Hematopoietic multipotent progenitor cell treated with erythropoietin and hydrocortisone succinate and interleukin-3 and kit ligand, for 8 days (in vitro differentiated cells): ENCODE measurements at regions not wholly inside any gene's neighbourhood (a gene's known extent, or its start where the extent isn't known, plus 50 kb on each side); places are given as distances from the start of the nearest gene placed in this dataset.

Experiments
- DNase-seq: peaks from one replicate; pipeline ENCODE4 v3.0.0-alpha.2; 2015

GRCh38 chr15:31456354-31457060 is 129.9 kb downstream of the KLF13 start:
- DNase-seq, result no peak

GRCh38 chr15:31457161-31457560 is 130.5 kb downstream of the KLF13 start:
- no peak for DNase-seq

- no peak for DNase-seq
These were observed 131.2 kb downstream of the KLF13 start for GRCh38 chr15:31457631-31458526.

- no peak for DNase-seq
These were observed 132.2 kb downstream of the KLF13 start for GRCh38 chr15:31458596-31459399.

GRCh38 chr15:31459400-31459748 is 132.7 kb downstream of the KLF13 start:
- no peak for DNase-seq

- no peak for DNase-seq
These were observed 134.7 kb downstream of the KLF13 start for GRCh38 chr15:31461375-31461774.

GRCh38 chr15:31461911-31462480 is 135.4 kb downstream of the KLF13 start:
- no peak for DNase-seq

- no peak for DNase-seq
These were observed 137.0 kb downstream of the KLF13 start for GRCh38 chr15:31463521-31464102.

- DNase-seq, result no peak
These were observed 137.8 kb downstream of the KLF13 start for GRCh38 chr15:31464216-31465082.

- no peak for DNase-seq
These were observed 138.7 kb downstream of the KLF13 start for GRCh38 chr15:31465083-31465955.

- no peak for DNase-seq
These were observed 140.7 kb downstream of the KLF13 start for GRCh38 chr15:31467361-31467760.

- DNase-seq, result no peak
These were observed 142.5 kb downstream of the KLF13 start for GRCh38 chr15:31468911-31469785.

GRCh38 chr15:31469786-31470525 is 143.3 kb downstream of the KLF13 start:
- DNase-seq, result no peak

GRCh38 chr15:31470756-31471155 is 144.1 kb downstream of the KLF13 start:
- no peak for DNase-seq

- no peak for DNase-seq
These were observed 145.2 kb downstream of the KLF13 start for GRCh38 chr15:31471731-31472430.

GRCh38 chr15:31472636-31473384 is 146.2 kb downstream of the KLF13 start:
- DNase-seq, result no peak

GRCh38 chr15:31473385-31474058 is 146.9 kb downstream of the KLF13 start:
- no peak for DNase-seq
